NCI-H2196 (cell line): ENCODE measurements at regions not wholly inside any gene's neighbourhood (a gene's known extent, or its start where the extent isn't known, plus 50 kb on each side); places are given as distances from the start of the nearest gene placed in this dataset.

ENCODE experiments used
- DNase-seq: peaks from one replicate; lab custom pipeline; 2025; ENCODE audit not compliant: unreplicated experiment; lab: John Stamatoyannopoulos, UW

DNA sequence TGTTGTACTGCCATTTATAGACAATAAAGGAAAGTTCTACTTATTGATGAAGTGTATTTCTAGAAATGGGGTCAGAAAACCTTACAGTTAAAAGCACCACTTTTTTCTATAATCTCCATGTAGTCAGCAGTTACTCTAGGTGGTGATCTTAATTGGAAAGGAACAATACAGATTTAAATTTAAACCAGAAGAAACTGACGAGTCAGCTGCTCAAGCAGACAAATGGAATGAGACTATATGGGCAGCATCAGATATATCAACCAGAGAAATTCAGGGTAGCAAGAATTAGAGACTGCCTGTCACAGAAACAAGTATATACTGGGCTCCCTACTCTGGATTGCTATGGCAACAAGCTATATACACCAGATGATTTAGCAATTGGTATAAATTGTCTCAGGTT is 99.6 kb upstream of the SCG2 start:
- no peak for DNase-seq

DNA sequence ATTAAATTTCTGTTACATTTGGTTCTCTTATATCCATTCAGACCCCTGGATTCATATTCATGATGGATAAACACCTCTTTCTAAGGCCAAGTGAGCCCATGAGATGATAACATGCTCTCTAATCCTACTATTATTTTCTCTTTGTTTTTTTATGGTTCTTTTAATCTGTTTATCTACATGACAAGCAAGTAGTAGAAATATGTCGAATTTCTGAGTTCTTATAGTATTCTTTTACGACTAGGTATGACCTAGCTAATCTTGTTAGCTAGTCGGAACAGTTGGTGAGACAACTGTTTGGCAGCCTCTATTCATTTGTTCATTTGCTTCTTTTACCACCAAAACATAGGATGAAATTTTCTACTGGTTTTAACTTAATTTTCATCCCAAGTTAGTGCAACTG is 98.1 kb upstream of the SCG2 start:
- no peak for DNase-seq

DNA sequence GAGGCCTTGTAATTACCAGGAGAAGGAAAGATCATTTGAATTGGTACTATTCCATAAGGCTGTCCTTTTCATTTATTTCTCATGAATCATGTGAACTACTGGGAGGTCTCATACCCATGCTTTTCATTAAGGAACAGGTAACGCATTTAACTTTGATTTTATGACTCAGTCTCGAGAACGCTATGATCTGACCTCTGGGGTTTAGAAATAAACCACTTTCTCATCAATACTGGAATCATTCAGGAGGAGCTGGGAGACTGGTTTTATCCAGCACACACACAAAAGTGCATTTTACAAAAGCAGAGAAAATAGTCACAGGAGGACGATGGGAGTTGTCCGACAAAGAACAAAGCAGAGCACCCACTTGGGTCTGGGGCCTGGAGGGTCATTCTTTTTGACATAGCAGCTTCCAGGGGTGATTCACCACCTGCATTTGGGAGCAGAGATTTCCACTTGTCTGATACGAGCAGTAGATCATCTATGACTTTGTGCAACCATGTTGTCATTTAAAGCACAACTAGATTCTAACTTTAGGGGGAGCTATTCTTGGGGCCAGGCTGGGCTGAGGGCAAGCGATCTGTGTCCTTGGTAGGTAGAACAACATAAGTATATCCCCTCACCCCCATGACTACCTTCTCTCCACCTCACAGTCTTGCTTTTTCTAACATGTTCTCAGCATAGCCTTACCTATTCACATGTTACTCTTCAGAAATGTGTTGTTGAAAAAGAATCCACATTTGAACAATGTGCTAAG is 95.9 kb upstream of the SCG2 start:
- no peak for DNase-seq

DNA sequence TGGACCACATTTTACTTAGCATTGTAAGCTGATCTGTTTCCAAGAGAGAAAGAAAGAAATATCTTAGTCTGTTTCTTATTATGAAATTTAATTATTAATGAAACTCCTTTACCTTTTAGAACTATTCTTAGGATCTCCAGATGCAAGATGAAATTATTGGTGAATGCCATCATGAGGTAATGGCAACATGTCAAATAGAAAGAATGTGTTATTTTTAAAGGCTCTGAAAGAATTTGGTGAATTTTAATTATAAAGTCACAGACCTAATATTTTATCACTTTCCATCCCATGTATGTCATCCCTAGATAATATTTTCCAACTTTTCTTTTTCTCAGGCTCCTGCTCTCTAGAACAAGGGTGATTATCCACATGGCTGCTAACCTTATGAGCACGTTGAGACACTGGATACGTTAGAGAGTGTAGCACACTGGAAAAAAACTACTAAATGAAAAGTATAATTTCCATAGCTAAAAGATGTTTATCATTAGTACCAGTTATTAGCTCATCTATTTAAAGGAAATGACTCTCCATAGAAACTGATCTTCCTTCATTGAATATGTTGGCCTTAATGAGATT is 95.2 kb upstream of the SCG2 start:
- no peak for DNase-seq

DNA sequence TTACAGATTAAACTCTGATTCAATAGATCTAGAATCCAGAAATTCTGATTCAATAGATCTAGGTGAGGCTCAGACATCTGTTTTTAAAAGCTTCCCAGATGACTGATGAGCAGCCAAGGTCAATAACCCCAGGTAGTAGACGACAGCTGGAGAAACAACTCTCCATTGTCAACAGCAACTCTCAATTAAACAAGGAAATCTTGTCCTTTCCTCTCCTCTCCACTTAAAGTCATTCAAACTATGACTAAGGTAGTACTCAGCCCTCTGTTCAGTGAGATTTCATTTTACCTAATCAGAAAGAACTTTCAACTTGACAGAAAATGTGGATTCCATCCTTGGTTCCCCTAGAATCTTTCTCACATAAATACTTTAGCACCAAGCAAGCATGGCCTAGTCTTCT is 94.6 kb upstream of the SCG2 start:
- DNase-seq, result peak; percentile 50

DNA sequence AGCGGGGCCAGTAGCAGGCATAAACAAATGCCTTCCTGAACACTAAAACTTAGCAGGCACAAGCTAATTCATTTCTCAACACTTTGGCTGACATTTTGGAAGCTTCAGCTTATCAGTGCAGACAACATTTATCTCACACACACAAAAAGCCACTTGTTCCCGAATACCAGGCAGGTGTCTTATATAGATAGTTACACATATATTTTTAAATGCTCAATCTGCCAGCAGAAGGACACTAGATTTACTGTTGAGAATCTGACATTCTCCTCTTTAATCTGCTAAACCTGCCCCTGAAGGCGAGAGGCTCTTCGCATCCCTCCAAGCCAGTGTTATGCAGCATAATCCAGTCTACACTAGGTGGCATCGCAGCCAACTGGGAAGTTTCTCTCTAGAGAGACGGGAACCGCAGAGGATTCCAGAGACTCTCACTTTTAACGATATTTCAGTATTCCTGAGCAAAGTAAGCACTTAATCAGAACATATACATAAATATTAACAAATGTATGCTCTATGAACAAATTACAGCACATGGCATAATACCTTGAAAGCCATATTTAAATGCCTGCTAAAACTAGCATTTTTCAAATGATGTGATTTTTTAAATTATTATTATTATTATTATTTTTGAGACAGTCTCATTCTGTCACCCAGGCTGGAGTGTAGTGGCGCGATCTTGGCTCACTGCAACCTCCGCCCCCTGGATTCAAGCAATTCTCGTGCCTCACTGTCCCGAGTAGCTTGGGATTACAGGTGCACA is 90.2 kb upstream of the SCG2 start:
- DNase-seq, result peak; percentile 50

DNA sequence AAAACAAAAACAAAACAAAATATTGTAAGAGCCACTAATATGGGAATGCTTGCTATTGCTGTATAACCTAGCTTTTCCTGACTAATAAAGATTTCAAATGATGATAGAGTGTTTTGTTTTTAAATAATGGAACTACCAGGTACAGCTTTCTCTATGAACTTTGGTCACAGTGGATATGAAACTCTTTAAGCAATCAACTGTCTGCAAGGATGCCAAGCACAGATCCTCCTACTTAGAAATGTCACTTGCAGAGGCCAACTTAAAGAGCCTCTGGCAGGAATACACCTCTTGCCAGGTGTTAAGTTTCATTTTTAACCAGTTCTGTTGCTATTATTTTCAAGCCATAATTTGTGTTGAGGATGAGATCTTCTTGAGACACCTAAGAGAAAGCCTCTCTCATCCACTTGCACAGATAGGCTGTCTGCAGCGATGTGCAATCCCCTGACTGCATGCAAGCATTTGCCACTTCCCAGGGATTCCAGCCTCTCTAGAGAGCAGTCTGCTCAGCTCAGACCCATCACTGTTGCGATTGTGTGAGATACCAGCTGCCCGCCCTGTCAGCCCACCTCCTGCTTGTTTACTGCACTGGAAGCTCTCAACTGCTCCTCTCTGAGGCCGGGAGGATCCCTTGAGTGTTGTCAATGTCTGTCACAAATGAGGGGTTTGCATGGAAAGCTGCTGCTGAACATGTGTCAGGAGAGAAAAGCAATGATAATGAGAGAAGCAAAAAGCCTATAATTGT is 86.1 kb upstream of the SCG2 start:
- no peak for DNase-seq

DNA sequence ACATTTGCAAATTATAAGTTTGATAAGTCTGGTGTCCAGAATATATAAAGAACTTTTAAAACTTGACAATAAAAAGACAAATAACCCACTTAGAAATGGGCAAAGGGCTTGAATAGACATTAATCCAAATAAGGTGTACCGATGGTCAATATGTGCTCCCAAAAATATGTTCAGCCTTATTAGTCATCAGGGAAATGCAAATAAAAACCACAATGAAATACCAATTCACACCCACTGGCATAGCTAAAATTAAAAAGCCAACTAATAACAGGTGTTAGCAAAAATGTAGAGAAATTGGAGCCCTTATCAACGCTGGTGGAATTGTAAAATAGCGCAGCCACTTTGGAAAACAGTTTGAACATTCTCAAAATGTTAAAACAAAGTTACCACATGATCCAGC is 79.0 kb upstream of the SCG2 start:
- DNase-seq, result no peak

DNA sequence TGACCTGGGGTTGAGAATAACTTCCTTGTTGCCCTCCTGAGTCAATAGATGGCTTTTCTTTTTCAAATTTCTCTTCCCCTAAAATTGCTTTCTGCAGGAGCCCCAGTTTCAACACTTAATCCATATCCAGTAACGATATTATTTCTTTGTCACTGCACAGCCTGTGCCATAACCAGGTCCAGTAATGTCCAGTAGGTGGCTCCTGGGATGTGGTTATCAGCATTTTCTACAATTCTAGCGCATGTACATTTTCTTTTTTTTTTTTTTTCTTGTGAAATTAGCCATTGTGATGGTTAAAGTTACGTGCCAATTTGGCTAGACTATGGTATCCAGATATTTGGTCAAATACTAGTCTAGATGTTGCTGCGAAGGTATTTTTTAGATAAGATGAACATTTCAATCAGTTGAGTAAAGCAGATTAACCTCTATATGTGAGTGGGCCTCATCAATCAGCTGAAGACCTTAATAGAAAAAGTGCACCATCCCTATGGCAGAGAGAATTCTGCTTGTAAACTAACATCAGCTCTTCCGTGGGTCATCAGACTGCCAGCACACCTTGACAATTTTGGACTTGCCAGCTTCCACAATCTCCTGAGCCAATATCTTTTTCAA is 72.9 kb upstream of the SCG2 start:
- no peak for DNase-seq

DNA sequence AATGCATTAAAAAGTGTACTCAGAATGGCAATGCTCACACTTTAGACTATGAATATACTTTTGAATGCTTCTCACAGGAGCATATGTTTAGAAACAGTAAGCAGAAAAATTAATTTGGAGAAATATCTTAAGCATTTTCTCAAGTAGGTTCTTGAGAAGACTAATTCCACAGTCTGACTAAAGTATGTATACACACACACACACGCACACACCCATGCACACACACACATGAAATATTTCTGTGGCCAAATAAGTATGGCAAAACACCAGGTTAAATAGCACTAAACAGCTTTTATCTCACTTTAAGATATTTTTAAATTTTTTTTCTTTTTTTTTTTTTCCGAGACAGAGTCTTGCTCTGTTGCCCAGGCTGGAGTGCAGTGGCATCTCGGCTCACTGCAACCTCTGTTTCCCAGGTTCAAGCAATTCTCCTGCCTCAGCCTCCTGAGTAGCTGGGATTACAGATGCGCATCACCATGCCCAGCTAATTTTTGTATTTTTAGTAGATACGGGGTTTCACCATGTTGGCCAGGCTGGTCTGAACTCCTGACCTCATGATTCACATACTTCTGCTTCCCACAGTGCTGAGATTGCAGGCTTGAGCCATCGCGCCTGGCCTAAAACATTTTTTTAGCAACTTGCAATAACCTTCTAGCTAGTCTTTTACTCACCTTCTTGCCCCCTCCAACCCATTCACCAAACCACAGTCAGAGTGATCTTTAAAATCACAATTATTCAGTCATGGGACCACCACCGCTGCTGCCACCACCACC is 67.5 kb upstream of the SCG2 start:
- DNase-seq, result no peak

DNA sequence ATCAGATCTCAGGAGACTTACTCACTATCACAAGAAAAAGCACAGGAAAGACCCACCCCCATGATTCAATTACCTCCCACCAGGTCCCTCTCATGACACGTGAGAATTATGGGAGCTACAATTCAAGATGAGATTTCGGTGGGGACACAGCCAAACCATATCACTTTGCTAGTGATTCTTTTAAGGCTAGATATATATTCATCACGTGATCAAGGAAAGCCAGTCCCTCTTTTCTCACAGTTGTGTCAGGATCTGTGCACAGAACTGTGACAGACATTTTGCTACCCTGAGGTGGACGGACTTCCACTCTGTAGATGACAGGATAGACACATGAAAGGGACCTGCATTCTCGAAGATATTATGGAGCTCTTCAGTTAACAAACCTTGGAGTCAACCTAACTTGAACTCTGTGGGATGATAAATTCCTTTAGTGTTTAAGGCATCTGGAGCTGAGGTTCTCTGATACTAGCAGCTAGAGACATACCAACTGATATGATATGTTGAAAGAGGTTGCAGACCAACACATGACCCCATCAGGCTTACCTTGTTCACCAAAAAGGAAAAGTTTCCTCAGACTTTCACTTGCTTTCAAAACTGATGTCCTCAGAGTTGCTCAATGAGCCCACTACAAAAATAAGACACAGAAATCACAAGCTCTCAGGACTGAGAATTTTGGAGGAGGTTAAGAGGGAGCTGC is 66.3 kb upstream of the SCG2 start:
- no peak for DNase-seq

DNA sequence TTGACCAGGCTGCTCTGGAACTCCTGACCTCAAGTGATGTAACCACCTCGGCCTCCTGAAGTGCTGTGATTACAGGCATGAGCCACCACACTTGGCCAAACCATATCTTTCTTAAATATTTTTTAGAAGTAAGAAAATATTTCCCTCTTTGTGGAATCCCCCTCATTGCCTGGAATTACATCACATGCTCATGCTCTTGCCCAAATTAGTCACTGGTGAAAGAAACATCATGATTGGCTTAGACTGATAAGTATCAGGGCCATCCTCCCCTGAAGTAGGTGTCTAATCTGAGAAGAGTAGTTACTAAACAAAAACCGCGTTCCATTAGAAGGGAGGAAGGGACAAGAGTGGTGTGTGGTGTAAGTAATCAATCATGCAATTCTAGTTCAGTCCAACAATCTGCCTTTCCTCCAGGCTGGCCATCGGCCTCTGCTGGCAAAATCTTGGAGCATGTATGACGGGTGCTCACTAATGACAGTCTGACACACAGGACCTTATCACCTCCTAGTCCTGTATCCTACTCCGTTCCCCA is 52.3 kb upstream of the SCG2 start:
- no peak for DNase-seq

DNA sequence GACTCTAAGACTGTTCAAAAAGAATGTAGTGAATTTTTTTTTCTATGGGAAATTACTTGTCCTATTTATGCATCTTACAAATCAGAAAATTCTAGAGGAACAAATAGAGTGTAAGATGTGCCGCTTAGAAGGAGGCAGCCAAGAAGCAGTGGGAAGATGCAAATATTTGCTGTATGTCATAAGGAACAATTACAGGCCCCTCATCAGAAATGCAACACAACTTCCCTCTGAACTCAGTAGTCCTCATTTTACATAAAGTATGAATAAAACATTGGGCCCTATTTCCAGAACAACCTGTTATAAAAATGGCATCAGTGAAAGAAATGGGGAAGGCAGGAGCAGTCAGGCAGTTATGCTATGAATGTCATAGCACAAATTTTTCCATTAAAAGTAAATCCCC is 50.7 kb upstream of the SCG2 start:
- no peak for DNase-seq

DNA sequence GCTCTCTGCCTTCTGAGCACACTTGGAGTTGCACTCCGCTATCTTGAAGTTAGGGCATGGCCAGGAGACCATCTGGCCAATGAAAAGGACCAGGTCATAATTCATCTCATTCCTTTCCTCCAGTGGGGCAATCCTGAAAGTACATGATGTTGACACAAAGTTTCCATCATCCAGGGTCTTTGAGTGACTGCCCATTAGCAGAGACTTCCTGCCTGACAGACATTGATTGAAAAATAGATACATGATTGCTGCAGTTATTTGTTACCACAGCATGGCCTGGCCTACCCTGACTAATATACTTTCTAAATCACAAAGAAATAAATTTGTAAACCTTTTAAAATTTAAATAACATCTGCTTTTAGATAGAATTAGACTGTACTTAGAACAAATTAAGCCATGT is 50.0 kb upstream of the SCG2 start:
- no peak for DNase-seq
